ENCODE measurements at regions not wholly inside any gene's neighbourhood (a gene's known extent, or its start where the extent isn't known, plus 50 kb on each side); places are given as distances from the start of the nearest gene placed in this dataset.

DNA sequence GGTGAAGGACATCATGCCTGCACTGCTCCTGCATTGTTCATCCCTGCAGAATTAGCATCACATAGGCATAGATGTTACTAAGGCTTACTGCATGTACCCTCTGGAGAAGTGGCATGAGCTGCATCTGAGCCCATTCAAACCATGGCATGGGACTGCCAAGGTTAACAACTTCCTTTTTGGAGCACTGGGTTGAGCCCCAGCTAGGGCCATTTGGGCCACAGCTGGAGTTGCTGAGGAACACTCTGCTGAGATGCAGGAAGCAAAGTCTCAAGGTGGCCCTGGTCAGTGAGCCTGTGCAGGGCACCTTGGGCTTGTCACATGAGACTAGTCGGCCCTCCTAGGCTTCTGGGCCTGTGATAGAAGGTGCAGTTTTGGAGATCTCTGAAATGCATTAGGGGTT, 511.2 kb downstream of the C12orf50 start:
- TF ChIP-seq, protein P1, sequence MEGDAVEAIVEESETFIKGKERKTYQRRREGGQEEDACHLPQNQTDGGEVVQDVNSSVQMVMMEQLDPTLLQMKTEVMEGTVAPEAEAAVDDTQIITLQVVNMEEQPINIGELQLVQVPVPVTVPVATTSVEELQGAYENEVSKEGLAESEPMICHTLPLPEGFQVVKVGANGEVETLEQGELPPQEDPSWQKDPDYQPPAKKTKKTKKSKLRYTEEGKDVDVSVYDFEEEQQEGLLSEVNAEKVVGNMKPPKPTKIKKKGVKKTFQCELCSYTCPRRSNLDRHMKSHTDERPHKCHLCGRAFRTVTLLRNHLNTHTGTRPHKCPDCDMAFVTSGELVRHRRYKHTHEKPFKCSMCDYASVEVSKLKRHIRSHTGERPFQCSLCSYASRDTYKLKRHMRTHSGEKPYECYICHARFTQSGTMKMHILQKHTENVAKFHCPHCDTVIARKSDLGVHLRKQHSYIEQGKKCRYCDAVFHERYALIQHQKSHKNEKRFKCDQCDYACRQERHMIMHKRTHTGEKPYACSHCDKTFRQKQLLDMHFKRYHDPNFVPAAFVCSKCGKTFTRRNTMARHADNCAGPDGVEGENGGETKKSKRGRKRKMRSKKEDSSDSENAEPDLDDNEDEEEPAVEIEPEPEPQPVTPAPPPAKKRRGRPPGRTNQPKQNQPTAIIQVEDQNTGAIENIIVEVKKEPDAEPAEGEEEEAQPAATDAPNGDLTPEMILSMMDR (IDR thresholded peaks at IDR 0.05), result no peak
- no peak for TF ChIP-seq EZH2 (IDR thresholded peaks at IDR 0.05; ENCODE audit: borderline replicate concordance, insufficient read depth, low read depth, low read length, poor library complexity, severe bottlenecking)

Data from B cell (primary cell).